ENCODE measurements at regions not wholly inside any gene's neighbourhood (a gene's known extent, or its start where the extent isn't known, plus 50 kb on each side); places are given as distances from the start of the nearest gene placed in this dataset.

- H3K4me3 ChIP-seq (ENCODE audit: low read depth, low read length) = no peak overlapping the region
- no peak for TF ChIP-seq CTCF (IDR thresholded peaks at IDR 0.05; ENCODE audit: borderline replicate concordance, insufficient read depth, low read depth, low read length)
These were observed 1151.2 kb upstream of the EYS start for GRCh38 chr6:66858196-66858595.

GRCh38 chr6:66854014-66854413 lies 1147.0 kb upstream of the EYS start:
- no peak for TF ChIP-seq CTCF (IDR thresholded peaks at IDR 0.05; ENCODE audit: borderline replicate concordance, insufficient read depth, low read depth, low read length)
- no peak overlapping the region for H3K4me3 ChIP-seq (ENCODE audit: low read depth, low read length)

- no peak overlapping the region for H3K4me3 ChIP-seq (ENCODE audit: low read depth, low read length)
- no peak for TF ChIP-seq CTCF (IDR thresholded peaks at IDR 0.05; ENCODE audit: borderline replicate concordance, insufficient read depth, low read depth, low read length)
These were observed 1144.9 kb upstream of the EYS start for GRCh38 chr6:66851930-66852329.

GRCh38 chr6:66849843-66850242 lies 1142.8 kb upstream of the EYS start:
- TF ChIP-seq CTCF (IDR thresholded peaks at IDR 0.05; ENCODE audit: borderline replicate concordance, insufficient read depth, low read depth, low read length) = no peak
- no peak overlapping the region for H3K4me3 ChIP-seq (ENCODE audit: low read depth, low read length)

- H3K4me3 ChIP-seq (ENCODE audit: low read depth, low read length) = no peak overlapping the region
- TF ChIP-seq CTCF (IDR thresholded peaks at IDR 0.05; ENCODE audit: borderline replicate concordance, insufficient read depth, low read depth, low read length) = no peak
These were observed 1141.4 kb upstream of the EYS start for GRCh38 chr6:66848244-66848953.

- no peak for TF ChIP-seq CTCF (IDR thresholded peaks at IDR 0.05; ENCODE audit: borderline replicate concordance, insufficient read depth, low read depth, low read length)
- no peak overlapping the region for H3K4me3 ChIP-seq (ENCODE audit: low read depth, low read length)
These were observed 1131.7 kb upstream of the EYS start for GRCh38 chr6:66838764-66839163.

- no peak overlapping the region for H3K4me3 ChIP-seq (ENCODE audit: low read depth, low read length)
- TF ChIP-seq CTCF (IDR thresholded peaks at IDR 0.05; ENCODE audit: borderline replicate concordance, insufficient read depth, low read depth, low read length) = no peak
These were observed 1118.5 kb upstream of the EYS start for GRCh38 chr6:66825539-66825938.

Data from GM12875 (cell line).